HL-60 (cell line): ENCODE measurements at regions not wholly inside any gene's neighbourhood (a gene's known extent, or its start where the extent isn't known, plus 50 kb on each side); places are given as distances from the start of the nearest gene placed in this dataset.

Experiments
- DNase-seq, 2 experiments: peaks; one replicate each; pipeline ENCODE4 v3.0.0-alpha.2; 2010 to 2020; ENCODE audit warnings: low read depth in 1 of 2, low spot score in 1 of 2
- H3K27ac ChIP-seq: fragments of 250-450 bp; sonication (Bioruptor Pico); replicated peaks from 2 replicates; pipeline ENCODE4 v1.5.1; 2020; ENCODE audit warnings: mild to moderate bottlenecking, moderate library complexity
- H3K27me3 ChIP-seq: fragments of 250-450 bp; sonication (Bioruptor Pico); 2 replicates; pipeline ENCODE4 v1.5.1; 2021; ENCODE audit warnings: mild to moderate bottlenecking, moderate library complexity; ENCODE audit not compliant: insufficient read depth, poor library complexity, severe bottlenecking
- H3K4me3 ChIP-seq: replicated peaks from 2 replicates; pipeline ENCODE4 v1.5.1; 2011; ENCODE audit warnings: mild to moderate bottlenecking, control low read depth, low read length; ENCODE audit not compliant: insufficient read depth
- GABPA ChIP-seq: IDR thresholded peaks from 2 replicates; pipeline ENCODE4 v1.6.1; 2012; ENCODE audit warnings: low read depth
- POLR2AphosphoS5 ChIP-seq: IDR thresholded peaks from 2 replicates; pipeline ENCODE4 v1.6.1; 2012; ENCODE audit warnings: low read depth
- SPI1 ChIP-seq: IDR thresholded peaks from 2 replicates; pipeline ENCODE4 v1.6.1; 2012; ENCODE audit warnings: low read depth, mild to moderate bottlenecking, borderline replicate concordance
- TF ChIP-seq, protein P1 (sequence below): IDR thresholded peaks from one replicate; pipeline ENCODE4 v1.5.1; 2011; ENCODE audit warnings: low read length, control low read depth, inconsistent platforms; ENCODE audit not compliant: insufficient read depth
- TF ChIP-seq, protein P2 (sequence below): IDR thresholded peaks from 2 replicates; pipeline ENCODE4 v1.6.1; 2012; ENCODE audit warnings: low read depth; ENCODE audit not compliant: insufficient replicate concordance

DNA sequence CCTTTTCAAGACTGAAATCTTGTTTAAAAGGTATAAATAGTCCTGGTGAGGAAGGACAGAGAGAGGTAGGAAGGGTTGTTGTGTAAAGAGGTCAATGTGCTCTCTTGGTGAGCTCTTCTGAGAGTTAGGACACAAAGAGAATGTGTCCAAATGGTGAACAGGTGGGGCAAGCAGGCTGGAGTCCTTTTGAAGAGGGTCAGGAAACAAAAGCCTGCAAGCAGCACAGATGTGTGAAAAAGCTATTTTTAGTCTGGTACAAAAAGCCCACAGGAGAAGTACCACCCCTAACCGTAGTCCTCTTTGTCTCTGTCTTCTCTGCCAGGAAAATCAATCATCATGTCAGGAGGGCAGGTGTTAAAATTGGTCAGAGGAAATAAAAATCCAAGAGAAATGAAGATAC lies 54.4 kb upstream of the SYN3 start:
- no peaks in the 10 kb centered on the region for H3K27me3 ChIP-seq
- no peak overlapping the region for H3K27ac ChIP-seq
- no peak for DNase-seq
- H3K4me3 ChIP-seq, result no peak overlapping the region
- TF ChIP-seq GABPA (no peak), SPI1 (no peak), POLR2AphosphoS5 (no peak)
- TF ChIP-seq, protein P1, sequence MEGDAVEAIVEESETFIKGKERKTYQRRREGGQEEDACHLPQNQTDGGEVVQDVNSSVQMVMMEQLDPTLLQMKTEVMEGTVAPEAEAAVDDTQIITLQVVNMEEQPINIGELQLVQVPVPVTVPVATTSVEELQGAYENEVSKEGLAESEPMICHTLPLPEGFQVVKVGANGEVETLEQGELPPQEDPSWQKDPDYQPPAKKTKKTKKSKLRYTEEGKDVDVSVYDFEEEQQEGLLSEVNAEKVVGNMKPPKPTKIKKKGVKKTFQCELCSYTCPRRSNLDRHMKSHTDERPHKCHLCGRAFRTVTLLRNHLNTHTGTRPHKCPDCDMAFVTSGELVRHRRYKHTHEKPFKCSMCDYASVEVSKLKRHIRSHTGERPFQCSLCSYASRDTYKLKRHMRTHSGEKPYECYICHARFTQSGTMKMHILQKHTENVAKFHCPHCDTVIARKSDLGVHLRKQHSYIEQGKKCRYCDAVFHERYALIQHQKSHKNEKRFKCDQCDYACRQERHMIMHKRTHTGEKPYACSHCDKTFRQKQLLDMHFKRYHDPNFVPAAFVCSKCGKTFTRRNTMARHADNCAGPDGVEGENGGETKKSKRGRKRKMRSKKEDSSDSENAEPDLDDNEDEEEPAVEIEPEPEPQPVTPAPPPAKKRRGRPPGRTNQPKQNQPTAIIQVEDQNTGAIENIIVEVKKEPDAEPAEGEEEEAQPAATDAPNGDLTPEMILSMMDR, result no peak
- TF ChIP-seq, protein P2, sequence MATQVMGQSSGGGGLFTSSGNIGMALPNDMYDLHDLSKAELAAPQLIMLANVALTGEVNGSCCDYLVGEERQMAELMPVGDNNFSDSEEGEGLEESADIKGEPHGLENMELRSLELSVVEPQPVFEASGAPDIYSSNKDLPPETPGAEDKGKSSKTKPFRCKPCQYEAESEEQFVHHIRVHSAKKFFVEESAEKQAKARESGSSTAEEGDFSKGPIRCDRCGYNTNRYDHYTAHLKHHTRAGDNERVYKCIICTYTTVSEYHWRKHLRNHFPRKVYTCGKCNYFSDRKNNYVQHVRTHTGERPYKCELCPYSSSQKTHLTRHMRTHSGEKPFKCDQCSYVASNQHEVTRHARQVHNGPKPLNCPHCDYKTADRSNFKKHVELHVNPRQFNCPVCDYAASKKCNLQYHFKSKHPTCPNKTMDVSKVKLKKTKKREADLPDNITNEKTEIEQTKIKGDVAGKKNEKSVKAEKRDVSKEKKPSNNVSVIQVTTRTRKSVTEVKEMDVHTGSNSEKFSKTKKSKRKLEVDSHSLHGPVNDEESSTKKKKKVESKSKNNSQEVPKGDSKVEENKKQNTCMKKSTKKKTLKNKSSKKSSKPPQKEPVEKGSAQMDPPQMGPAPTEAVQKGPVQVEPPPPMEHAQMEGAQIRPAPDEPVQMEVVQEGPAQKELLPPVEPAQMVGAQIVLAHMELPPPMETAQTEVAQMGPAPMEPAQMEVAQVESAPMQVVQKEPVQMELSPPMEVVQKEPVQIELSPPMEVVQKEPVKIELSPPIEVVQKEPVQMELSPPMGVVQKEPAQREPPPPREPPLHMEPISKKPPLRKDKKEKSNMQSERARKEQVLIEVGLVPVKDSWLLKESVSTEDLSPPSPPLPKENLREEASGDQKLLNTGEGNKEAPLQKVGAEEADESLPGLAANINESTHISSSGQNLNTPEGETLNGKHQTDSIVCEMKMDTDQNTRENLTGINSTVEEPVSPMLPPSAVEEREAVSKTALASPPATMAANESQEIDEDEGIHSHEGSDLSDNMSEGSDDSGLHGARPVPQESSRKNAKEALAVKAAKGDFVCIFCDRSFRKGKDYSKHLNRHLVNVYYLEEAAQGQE, result no peak

DNA sequence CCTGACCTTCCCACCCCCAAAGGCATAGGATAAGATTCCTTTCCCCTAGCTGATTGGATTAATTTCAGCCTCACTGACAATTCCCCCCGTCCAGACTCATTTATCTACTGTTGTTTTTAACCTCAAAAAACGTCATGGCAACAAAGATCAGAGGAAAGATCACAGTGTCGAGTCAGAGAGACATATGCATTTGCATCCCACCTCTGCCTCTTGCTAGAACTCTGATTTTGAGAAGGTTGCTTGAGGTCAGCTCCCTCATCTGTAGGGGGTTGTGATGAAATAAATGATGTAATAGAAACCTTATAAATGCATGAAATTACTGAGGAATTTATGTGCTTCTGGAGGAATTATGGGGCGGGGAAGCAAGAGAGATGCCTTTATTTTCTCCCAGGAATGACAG lies 53.3 kb upstream of the SYN3 start:
- TF ChIP-seq GABPA (no peak), POLR2AphosphoS5 (no peak)
- no peaks in the 10 kb centered on the region for H3K27me3 ChIP-seq
- no peak overlapping the region for H3K4me3 ChIP-seq
- no peak overlapping the region for H3K27ac ChIP-seq
- DNase-seq, result no peak

DNA sequence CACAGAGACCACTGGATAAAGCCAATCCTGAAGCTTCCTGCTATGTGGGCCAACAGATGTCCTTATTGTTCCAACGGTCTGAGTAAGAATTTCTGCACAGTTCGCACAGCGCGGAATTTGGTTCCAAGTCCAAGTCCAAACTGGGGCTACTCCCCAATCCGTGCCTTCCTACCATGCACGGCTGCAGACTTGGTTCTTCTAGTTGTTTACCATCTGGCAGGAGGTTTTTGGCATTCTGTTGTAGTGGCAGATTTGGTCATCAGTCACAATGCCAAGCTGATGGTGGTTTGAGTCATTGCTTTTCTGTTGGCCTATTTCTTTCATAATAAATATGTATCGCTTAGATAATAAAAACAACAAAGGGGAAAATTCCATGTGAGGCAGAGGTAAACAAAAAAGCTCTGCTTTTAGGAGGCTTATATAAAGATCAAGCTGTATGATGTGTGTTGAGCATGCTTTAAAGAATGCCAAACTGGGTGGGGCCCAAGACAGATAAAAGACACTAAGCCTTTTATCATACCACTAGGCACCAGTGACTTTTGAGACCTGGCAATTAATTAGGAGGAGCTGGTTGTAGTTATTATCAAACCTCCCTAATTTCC lies 52.5 kb upstream of the SYN3 start:
- no peaks in the 10 kb centered on the region for H3K27me3 ChIP-seq
- no peak overlapping the region for H3K27ac ChIP-seq
- TF ChIP-seq GABPA (no peak), SPI1 (no peak), POLR2AphosphoS5 (no peak)
- TF ChIP-seq, protein P2, result no peak
- TF ChIP-seq, protein P1, result no peak
- no peak overlapping the region for H3K4me3 ChIP-seq
- DNase-seq, result no peak

DNA sequence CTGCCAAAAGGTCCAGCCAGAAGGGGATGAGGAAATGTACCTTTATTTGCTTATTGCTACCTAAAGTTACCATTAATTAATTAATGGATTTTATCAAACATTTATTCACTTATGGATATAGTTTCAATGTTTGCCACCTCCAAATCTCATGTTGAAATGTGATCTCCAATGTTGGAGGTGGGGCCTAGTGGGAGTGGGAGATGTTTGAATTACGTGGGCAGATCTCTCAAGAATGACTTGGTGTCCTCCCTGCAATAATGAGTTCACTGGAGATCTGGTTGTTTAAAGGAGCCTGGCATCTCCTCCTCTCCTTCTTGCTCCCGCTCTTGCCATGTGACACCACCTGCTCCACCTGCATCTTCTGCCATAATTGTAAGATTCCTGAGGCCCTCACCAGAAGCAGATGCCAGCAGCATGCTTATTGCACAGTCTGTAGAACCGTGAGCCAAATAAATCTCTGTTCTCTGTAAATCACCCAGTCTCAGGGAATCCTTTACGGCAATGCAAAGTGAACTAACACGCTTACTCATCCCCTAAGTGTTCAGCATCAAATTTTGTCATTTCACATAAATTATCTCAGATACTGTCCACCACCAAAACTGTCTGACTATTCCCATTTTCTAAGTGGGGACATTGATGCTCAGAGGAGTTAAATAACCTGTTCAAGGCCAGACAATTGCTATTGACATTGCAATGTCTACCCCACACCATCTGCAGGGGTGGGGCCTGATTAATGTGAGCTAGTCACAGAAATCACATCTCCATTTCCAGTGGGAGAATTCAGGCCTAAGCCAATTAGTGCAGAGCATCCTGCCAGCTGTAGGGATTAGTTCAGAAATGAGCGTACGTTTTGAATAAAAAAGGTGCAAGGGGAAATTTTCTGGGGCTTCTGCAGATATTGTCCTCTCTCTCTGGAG lies 51.6 kb upstream of the SYN3 start:
- DNase-seq, result no peak
- TF ChIP-seq SPI1 (no peak), GABPA (no peak), POLR2AphosphoS5 (no peak)
- TF ChIP-seq, protein P1, result no peak
- TF ChIP-seq, protein P2, result no peak
- Histone ChIP-seq H3K4me3 (no peak overlapping the region), H3K27me3 (no peaks in the 10 kb centered on the region), H3K27ac (no peak overlapping the region)
